Spinal cord (tissue), 9 donors: ENCODE measurements at regions not wholly inside any gene's neighbourhood (a gene's known extent, or its start where the extent isn't known, plus 50 kb on each side); places are given as distances from the start of the nearest gene placed in this dataset.

Source experiments
- DNase-seq, 6 donors: peaks; one replicate each; pipeline versions ENCODE4 v3.0.0 to v3.0.0-alpha.2; 2013 to 2015; ENCODE audit warnings: low spot score in 6 of 6, low read depth in 4 of 6
- H3K27ac ChIP-seq: one replicate; pipeline ENCODE4 v1.5.1; 2013; ENCODE audit warnings: low read depth, low read length, control low read depth
- H3K27me3 ChIP-seq: one replicate; pipeline ENCODE4 v1.6.1; 2013; ENCODE audit warnings: low read length; ENCODE audit not compliant: control insufficient read depth, insufficient read depth
- H3K36me3 ChIP-seq: one replicate; pipeline ENCODE4 v1.6.1; 2013; ENCODE audit warnings: low read length; ENCODE audit not compliant: control insufficient read depth, insufficient read depth
- H3K4me1 ChIP-seq: one replicate; pipeline ENCODE4 v1.6.1; 2013; ENCODE audit warnings: low read length; ENCODE audit not compliant: control insufficient read depth, insufficient read depth
- H3K4me3 ChIP-seq: one replicate; pipeline ENCODE4 v1.5.1; 2013; ENCODE audit warnings: low read depth, low read length, control low read depth
- H3K9me3 ChIP-seq: one replicate; pipeline ENCODE4 v1.6.1; 2013; ENCODE audit warnings: low read length; ENCODE audit not compliant: control insufficient read depth, insufficient read depth
- WGBS: methylation state at CpG from one replicate; pipeline ENCODE4 v1.1.5; 2013; ENCODE audit warnings: missing lambda C conversion rate; ENCODE audit not compliant: insufficient coverage; 5-methylcytosine and 5-hydroxymethylcytosine counted together
- donor health status: healthy.

GRCh38 chr9:87179553-87180340, 232.4 kb upstream of the GAS1 start:
- WGBS = 90% methylated on average over 5 of the region's 7 CpGs
- H3K4me1 ChIP-seq = no peaks in the 10 kb centered on the region
- no peak overlapping the region for H3K4me3 ChIP-seq
- H3K36me3 ChIP-seq = no peaks in the 10 kb centered on the region
- no peak overlapping the region for H3K27ac ChIP-seq
- H3K27me3 ChIP-seq = no peaks in the 10 kb centered on the region
- H3K9me3 ChIP-seq = peaks cover 3% of the 10 kb centered on the region
- no peak for DNase-seq

DNA sequence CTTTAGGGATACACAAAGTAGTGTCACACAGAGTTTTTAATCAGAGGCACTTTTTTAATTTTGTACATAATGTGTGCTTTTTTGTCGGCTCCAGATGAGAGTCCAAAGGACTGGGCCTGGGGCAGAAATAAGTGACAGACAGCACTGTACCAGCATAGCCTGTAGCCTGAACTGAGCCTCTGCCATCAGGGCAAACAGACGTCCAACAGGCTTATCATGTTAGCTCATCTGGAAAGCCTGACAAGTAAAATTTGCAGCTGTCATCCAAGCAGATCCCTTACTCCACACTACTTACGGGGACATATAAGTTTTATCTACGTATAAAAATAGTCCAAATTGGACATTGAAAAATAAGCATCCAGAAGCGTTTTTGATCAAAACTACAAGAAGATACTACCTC, 233.1 kb upstream of the GAS1 start:
- no peaks in the 10 kb centered on the region for H3K4me1 ChIP-seq
- H3K27ac ChIP-seq = no peak overlapping the region
- H3K9me3 ChIP-seq = peaks cover 3% of the 10 kb centered on the region
- no peaks in the 10 kb centered on the region for H3K36me3 ChIP-seq
- H3K27me3 ChIP-seq = no peaks in the 10 kb centered on the region
- H3K4me3 ChIP-seq = no peak overlapping the region
- no peak for DNase-seq
- 94% methylated on average over 2 of the region's 5 CpGs for WGBS

- H3K27ac ChIP-seq = no peak overlapping the region
- H3K27me3 ChIP-seq = no peaks in the 10 kb centered on the region
- no CpG with 5 or more reads among the region's 2 CpGs for WGBS
- H3K9me3 ChIP-seq = peaks cover 3% of the 10 kb centered on the region
- no peak overlapping the region for H3K4me3 ChIP-seq
- no peak for DNase-seq
- no peaks in the 10 kb centered on the region for H3K36me3 ChIP-seq
- no peaks in the 10 kb centered on the region for H3K4me1 ChIP-seq
These were observed 233.5 kb upstream of the GAS1 start for GRCh38 chr9:87180841-87181240.

GRCh38 chr9:87181670-87182069, 234.4 kb upstream of the GAS1 start:
- DNase-seq = no peak
- no peak overlapping the region for H3K27ac ChIP-seq
- no peaks in the 10 kb centered on the region for H3K27me3 ChIP-seq
- no CpG with 5 or more reads among the region's 1 CpG for WGBS
- H3K36me3 ChIP-seq = no peaks in the 10 kb centered on the region
- no peak overlapping the region for H3K4me3 ChIP-seq
- no peaks in the 10 kb centered on the region for H3K4me1 ChIP-seq
- peaks cover 3% of the 10 kb centered on the region for H3K9me3 ChIP-seq

- peaks cover 3% of the 10 kb centered on the region for H3K9me3 ChIP-seq
- H3K27ac ChIP-seq = no peak overlapping the region
- no peaks in the 10 kb centered on the region for H3K27me3 ChIP-seq
- 73% methylated on average over 3 of the region's 6 CpGs for WGBS
- H3K4me3 ChIP-seq = no peak overlapping the region
- DNase-seq = no peak
- H3K4me1 ChIP-seq = no peaks in the 10 kb centered on the region
- H3K36me3 ChIP-seq = no peaks in the 10 kb centered on the region
These were observed 237.8 kb upstream of the GAS1 start for GRCh38 chr9:87184956-87185642.

GRCh38 chr9:87187656-87188055, 240.3 kb upstream of the GAS1 start:
- peaks cover 3% of the 10 kb centered on the region for H3K9me3 ChIP-seq
- no peak overlapping the region for H3K4me3 ChIP-seq
- no CpG with 5 or more reads among the region's 4 CpGs for WGBS
- no peaks in the 10 kb centered on the region for H3K36me3 ChIP-seq
- DNase-seq = peak in 1 of 6 donors; percentile 2
- H3K27ac ChIP-seq = no peak overlapping the region
- H3K4me1 ChIP-seq = no peaks in the 10 kb centered on the region
- no peaks in the 10 kb centered on the region for H3K27me3 ChIP-seq

GRCh38 chr9:87189006-87189405, 241.7 kb upstream of the GAS1 start:
- Histone ChIP-seq H3K4me1 (no peaks in the 10 kb centered on the region), H3K27me3 (no peaks in the 10 kb centered on the region), H3K27ac (no peak overlapping the region), H3K36me3 (no peaks in the 10 kb centered on the region), H3K4me3 (no peak overlapping the region), H3K9me3 (no peaks in the 10 kb centered on the region)
- no CpG with 5 or more reads among the region's 4 CpGs for WGBS
- DNase-seq = no peak

DNA sequence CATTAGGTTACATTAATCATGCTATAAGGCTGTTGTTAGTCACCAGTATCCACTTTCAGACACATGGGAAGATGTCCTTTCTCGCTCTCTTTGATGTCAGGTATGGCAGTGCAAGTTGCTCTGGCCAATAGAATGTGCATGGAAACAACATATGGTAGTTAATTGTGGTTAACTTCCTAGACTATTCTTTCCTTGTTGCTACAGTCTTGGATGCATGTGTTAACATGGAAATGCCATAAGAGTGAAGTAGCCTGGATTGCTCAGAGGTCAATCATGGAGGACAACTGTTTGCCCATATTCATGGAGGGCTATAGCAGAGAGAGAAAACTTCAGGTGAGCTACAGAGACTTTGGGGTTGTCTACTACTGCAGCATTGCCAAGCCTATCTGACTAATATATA, 245.8 kb upstream of the GAS1 start:
- Histone ChIP-seq H3K4me1 (no peaks in the 10 kb centered on the region), H3K4me3 (no peak overlapping the region), H3K9me3 (no peaks in the 10 kb centered on the region), H3K36me3 (no peaks in the 10 kb centered on the region), H3K27ac (no peak overlapping the region), H3K27me3 (no peaks in the 10 kb centered on the region)
- no CpG with 5 or more reads among the region's 1 CpG for WGBS
- no peak for DNase-seq

- Histone ChIP-seq H3K27ac (peak overlapping the region; percentile 19), H3K27me3 (no peaks in the 10 kb centered on the region), H3K36me3 (no peaks in the 10 kb centered on the region), H3K4me3 (no peak overlapping the region), H3K9me3 (no peaks in the 10 kb centered on the region), H3K4me1 (no peaks in the 10 kb centered on the region)
- 30% methylated on average over 5 of the region's 9 CpGs for WGBS
- DNase-seq = peak in 2 of 6 donors; percentile 52 to 55
These were observed 246.9 kb upstream of the GAS1 start for GRCh38 chr9:87193925-87194868.
